Gastroesophageal sphincter (tissue), 3 donors: ENCODE measurements at regions not wholly inside any gene's neighbourhood (a gene's known extent, or its start where the extent isn't known, plus 50 kb on each side); places are given as distances from the start of the nearest gene placed in this dataset.

Experiments
- CTCF ChIP-seq, 4 experiments: fragments of 200-600 bp in 2 of 4; fragments of 450-650 bp in 2 of 4; sonication (generic) in 1 of 4; IDR thresholded peaks; one replicate each; pipeline ENCODE4 v1.5.1; 2017 to 2019; ENCODE audit warnings: antibody characterized with exemption in 4 of 4, mild to moderate bottlenecking in 2 of 4, moderate library complexity in 2 of 4
- POLR2A ChIP-seq, 2 donors: fragments of 450-650 bp; IDR thresholded peaks; one replicate each; pipeline ENCODE4 v1.6.1; 2017; ENCODE audit warnings: antibody characterized with exemption in 2 of 2, mild to moderate bottlenecking in 2 of 2, moderate library complexity in 1 of 2

DNA sequence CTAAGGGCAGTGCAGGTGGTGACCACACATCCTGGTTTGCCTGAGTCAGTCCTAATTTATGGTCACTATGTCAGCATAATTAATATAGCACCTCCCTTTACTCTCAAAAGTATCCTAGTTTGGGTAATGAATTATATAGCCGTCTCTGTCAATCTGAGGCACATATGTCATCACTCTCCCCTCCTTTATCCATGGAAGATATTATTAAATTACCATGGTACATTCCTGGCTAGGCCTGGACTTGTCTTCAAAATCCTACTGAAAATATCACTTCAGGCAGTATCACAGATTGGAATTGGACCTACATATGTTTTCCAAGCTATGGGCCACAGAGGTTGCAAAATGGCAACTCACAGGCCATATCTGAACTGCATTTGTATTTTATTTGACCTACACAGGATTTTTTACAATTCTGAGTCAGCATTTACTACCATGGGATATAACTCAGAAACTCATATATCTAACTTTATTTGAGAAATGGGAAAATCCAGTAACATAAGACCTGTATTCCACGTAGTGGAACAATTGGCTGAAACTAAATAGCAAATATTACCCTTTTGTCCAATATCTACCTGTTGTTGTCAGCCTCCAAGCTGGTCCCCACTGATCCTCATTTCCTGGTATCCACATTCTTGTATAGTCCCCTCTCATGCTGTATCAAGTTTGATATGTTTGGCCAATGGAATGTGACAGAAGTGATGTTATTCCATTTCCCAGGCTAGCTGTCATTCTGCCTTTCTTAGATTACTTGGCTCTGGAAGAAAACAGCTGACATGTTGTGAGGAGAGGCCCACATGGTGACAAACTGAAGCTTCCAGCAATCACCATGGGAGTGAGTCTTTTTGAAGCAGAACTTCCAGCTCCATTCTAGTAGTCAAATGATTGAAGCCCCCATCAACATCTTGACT, 102.5 kb upstream of the MDM1 start:
- TF ChIP-seq POLR2A (IDR thresholded peaks at IDR 0.05), result no peak
- TF ChIP-seq CTCF (IDR thresholded peaks at IDR 0.05), result no peak
